Choroid plexus epithelial cell (primary cell): ENCODE measurements at regions not wholly inside any gene's neighbourhood (a gene's known extent, or its start where the extent isn't known, plus 50 kb on each side); places are given as distances from the start of the nearest gene placed in this dataset.

Experiments used
- DNase-seq: peaks from one replicate; pipeline ENCODE4 v3.0.0-alpha.2; 2010; ENCODE audit warnings: low read depth
- H3K4me3 ChIP-seq: 2 replicates; pipeline ENCODE4 v1.5.1; 2011; ENCODE audit warnings: low read depth, mild to moderate bottlenecking, control low read depth, low read length, moderate library complexity
- TF ChIP-seq, protein P1 (sequence below): conservative IDR thresholded peaks from 2 replicates; pipeline ENCODE4 v1.5.1; 2011; ENCODE audit warnings: low read depth, mild to moderate bottlenecking, control low read depth, inconsistent platforms, low read length, moderate library complexity

- H3K4me3 ChIP-seq, result no peak overlapping the region
- no peak for DNase-seq
- TF ChIP-seq, protein P1, sequence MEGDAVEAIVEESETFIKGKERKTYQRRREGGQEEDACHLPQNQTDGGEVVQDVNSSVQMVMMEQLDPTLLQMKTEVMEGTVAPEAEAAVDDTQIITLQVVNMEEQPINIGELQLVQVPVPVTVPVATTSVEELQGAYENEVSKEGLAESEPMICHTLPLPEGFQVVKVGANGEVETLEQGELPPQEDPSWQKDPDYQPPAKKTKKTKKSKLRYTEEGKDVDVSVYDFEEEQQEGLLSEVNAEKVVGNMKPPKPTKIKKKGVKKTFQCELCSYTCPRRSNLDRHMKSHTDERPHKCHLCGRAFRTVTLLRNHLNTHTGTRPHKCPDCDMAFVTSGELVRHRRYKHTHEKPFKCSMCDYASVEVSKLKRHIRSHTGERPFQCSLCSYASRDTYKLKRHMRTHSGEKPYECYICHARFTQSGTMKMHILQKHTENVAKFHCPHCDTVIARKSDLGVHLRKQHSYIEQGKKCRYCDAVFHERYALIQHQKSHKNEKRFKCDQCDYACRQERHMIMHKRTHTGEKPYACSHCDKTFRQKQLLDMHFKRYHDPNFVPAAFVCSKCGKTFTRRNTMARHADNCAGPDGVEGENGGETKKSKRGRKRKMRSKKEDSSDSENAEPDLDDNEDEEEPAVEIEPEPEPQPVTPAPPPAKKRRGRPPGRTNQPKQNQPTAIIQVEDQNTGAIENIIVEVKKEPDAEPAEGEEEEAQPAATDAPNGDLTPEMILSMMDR, result no peak
Measured at GRCh38 chr1:95368178-95368577, 134.2 kb downstream of the RWDD3 start.

DNA sequence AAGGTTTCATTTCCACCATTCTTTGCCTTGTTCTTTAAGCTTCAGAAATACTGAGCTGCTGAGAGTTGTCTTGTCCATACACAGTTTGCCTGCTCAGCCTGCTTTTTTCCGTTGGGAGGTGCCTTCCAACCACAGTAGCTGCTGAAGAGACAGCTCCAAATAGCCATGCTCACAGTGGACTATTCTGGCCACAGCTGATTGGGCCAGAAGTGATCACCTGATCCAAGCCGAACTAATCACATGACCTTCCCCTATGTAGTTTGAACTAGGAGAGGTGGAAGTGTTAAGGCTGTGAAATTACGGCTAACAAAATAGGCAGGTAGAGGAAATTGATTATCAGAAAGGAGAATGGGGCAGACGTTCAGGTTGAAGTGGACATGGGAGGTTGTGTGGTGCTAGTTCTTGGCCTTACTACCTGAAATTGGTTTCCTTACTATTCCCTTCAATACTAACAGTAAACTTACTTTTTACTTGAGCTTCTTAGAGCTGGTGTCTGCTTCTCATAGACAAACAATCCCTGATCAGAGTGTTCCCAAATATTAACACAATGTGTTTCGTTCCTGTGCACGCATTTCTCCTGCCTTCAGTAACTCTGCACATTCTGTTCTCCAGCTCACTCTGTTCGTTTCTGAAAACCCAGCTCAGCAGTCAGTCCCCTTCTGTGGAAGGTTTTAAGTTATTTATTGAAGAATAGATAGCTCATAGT is 136.1 kb downstream of the RWDD3 start:
- DNase-seq, result no peak
- TF ChIP-seq, protein P1, result no peak
- H3K4me3 ChIP-seq, result no peak overlapping the region

- no peak for DNase-seq
- TF ChIP-seq, protein P1, result no peak
- H3K4me3 ChIP-seq, result no peak overlapping the region
Measured at GRCh38 chr1:95370691-95371562, 136.9 kb downstream of the RWDD3 start.

GRCh38 chr1:95371666-95372282 is 137.8 kb downstream of the RWDD3 start:
- no peak overlapping the region for H3K4me3 ChIP-seq
- TF ChIP-seq, protein P1, result no peak
- DNase-seq, result no peak

DNA sequence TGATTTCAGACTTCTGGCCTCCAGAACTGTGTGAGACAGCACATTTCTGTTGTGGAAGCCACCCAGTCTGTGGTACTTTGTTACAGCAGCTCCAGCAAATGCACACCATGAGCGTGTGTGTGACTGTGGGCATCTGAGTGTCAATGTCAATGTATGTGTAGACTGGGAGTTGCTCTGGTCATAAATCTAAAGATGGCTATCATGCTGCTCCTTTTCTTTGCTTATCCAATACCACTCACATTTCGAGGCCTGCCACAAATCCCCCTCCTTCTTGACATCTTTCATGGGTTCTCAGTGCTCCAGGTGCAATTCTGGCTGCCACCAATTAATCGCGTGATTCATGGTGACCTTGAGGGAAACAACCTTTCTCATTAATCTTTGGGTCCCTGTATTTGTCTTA is 141.2 kb downstream of the RWDD3 start:
- TF ChIP-seq, protein P1, result no peak
- DNase-seq, result no peak
- H3K4me3 ChIP-seq, result no peak overlapping the region

DNA sequence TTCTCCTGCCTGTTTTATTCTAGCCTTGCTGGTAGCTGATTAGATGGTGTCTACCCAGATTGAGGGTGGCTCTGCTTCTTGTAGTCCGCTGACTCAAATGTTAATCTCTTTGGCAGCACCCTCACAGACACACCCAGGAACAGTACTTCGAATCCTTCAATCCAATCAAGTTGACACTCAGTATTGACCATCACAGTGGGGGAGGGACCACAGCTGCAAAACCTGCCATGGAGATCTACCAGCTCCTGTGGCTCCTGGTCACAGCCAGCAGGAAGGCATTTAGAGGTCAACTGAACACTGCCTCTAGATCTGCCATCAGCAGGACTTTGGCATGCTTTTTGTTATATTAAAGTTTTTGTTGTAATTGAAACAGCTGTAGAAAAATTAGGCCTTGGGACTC is 146.9 kb downstream of the RWDD3 start:
- TF ChIP-seq, protein P1, result no peak
- no peak for DNase-seq
- H3K4me3 ChIP-seq, result no peak overlapping the region
